ENCODE measurements at regions not wholly inside any gene's neighbourhood (a gene's known extent, or its start where the extent isn't known, plus 50 kb on each side); places are given as distances from the start of the nearest gene placed in this dataset.
"Not testable (repeated sequence)": the region's sequence is repeated elsewhere in the genome, so short reads cannot be mapped to it uniquely, and the experiment has no call there.

DNA sequence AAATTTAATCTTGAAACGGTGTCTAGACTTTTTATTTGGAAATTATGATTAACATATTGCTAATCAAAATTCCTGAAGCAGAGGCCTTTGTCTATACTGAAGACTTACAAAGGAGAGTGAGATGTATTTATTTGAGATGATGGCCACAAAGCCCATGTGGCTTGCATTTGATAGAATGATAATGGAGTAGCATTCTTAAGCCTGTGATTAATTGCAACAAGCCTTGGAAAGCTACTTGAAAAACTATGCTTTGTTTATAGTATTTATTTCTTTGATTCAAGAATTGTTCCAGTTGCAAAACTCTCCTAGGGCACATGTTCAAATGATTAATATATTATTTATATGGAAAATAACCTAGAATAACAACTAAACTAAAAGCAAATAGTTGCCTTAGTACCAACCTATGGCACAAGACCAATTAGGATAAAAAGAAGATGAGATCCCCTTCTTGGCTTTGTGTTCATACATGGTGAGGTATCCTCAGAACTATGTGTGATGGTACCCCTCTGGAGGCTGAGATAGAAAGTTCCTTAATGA, 244.1 kb upstream of the TBL1XR1 start:
- ChIA-PET POLR2A (no interaction called here), CTCF (no interaction called here)

DNA sequence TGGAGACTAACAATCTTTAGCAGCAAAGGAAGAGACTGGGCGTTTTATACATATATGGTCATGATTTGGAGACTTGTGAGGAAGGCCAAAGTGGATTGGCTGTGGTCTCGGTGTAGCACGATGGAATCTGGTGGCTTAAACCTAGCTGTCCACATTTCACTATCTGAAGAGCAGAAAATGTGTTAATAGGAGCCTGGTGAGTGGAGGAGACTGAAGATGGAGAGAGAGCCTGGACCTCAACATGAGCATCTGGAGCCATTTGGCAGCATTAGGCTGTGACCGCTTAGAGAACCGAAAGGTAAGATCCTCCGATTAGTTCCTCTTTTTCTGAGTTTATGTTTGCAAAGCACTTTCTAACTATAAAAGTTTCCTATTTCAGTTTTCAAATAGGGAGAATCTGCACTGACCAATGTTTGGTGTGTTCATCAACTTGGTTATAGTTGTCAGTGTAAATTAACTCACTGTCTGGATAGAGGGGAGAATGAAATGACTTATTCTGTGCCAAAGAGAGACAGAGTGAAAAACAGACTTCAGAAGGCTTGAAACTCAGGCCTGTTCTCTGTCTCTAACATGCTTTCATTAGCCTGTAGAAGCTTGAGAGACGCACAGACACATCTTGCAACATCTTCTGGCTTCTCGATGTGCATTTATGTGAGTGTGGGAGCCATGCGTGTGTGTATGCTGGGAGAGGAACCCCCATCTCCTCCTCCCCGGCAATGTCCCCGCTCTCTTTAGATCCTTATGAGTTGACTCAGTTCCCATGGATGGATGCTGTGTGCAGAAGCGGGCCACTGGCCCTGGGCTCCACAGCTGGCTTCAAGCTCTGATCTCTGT, 244.7 kb upstream of the TBL1XR1 start:
- ChIA-PET CTCF (no interaction called here), POLR2A (no interaction called here)

DNA sequence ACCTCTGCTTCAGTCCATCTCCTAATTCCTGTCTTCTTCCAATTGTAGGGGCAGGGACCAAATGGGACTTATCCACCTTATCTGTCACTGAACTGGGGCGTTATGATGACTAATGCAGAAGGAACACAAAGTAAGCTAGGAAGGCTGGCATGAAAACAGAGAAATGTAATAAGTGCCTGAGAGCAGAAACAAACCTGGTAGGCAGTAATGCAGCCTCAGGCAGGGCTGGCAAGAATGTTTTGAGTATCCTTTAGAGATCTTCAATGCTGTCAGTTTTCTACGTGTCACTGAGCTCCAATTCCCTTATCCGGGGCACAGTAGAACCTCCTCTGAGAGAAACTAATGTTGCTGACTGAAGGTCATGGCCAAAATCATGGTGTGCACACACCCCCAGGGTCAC, 246.2 kb upstream of the TBL1XR1 start:
- CTCF ChIA-PET: interaction anchor here (0.7 kb wide), 1 partner anchor 1948 kb away, joined by 3 read pairs; no protein-coding TSS in a partner anchor
- POLR2A ChIA-PET: no interaction called here

DNA sequence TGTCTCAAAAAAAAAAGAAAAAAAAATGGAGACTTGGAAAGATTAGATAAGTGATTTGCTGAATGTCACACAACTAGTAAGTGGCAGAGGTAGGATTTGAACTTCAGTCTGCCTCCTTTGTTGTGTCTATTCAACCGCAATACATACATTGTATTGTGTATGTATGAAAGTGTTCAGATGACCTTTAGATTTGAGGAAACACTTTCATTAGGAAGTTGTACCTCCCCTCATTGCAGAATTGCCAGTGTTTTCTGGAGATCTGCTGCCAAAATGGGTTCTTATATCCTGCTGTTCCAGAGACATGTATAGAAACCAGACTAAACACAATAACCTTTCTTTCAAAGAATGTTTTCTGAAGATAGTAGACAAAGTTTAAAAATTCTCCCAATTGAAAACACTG, 247.4 kb upstream of the TBL1XR1 start:
- POLR2A ChIA-PET: no interaction called here
- CTCF ChIA-PET: no interaction called here

GRCh38 chr3:177445549-177445948, 248.3 kb upstream of the TBL1XR1 start:
- ChIA-PET POLR2A (no interaction called here), CTCF (no interaction called here)

GRCh38 chr3:177446165-177446601, 248.9 kb upstream of the TBL1XR1 start:
- CTCF ChIA-PET: no interaction called here
- POLR2A ChIA-PET: no interaction called here

DNA sequence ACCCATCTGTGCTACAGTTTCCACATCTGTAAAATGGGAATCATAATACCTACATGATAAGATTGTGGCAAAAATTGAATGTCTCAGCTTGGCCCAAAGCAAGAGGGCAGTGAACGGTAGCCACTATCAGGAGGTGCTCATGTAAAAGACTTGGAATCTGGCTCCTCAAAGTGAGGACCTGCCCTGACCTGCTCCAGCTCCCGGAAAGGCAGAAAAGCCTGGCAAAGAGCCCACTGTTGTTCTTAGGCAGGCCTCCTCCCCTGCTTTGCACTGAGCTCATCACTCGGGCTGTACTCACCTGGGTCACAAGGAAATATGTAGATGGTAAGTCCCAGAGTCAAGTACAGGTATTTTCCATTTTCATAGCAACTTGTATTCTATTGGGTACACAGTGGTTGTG, 250.7 kb upstream of the TBL1XR1 start:
- POLR2A ChIA-PET: no interaction called here
- CTCF ChIA-PET: no interaction called here

DNA sequence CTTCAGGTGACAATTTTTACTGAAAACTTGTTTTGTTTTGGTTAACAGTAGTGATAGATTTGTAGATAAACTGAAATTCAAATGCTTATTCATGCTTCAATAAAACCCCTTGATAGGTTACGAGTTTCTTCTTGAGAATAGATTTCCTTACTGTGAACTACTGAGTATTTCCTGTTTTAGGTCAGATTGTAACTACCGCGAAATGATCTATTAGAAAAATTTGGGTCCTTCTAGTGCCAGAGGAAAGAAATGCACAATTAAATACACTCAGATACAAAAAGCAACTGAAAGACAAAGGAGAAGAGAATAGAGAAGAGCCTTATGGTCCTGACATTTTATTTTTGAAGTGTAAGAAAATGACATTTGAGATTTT, 251.7 kb upstream of the TBL1XR1 start:
- POLR2A ChIA-PET: no interaction called here
- CTCF ChIA-PET: no interaction called here

GRCh38 chr3:177449360-177450006, 252.2 kb upstream of the TBL1XR1 start:
- CTCF ChIA-PET: no interaction called here
- POLR2A ChIA-PET: no interaction called here

DNA sequence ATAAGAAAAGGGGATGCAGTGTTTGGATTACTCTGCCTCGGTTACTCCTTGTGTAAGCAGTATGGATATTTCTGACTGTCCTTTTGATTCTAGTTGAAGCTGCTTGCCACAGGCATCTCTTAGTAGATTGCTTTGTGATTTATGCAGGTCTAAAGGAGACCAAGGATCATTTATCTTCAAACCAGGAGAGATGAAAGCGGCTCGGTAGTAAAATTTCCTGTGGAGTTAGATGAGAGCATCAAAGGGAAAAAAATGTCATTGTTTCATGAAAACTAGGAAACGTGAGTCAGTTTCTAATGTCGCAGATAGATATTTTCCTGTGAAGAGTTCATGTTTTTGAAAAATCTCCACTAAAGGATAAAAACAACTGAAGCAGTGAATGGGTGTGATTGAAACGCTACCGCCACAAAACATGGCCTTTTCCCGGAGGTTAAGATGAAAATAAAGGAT, 254.0 kb upstream of the TBL1XR1 start:
- CTCF ChIA-PET: no interaction called here
- POLR2A ChIA-PET: no interaction called here

- CTCF ChIA-PET: no interaction called here
Observed at GRCh38 chr3:177451864-177452830, 254.9 kb upstream of the TBL1XR1 start.

GRCh38 chr3:177452831-177453450, 255.7 kb upstream of the TBL1XR1 start:
- ChIA-PET POLR2A (no interaction called here), CTCF (no interaction called here)

More at GRCh38 chr3:177451864-177452830, 254.9 kb upstream of the TBL1XR1 start:
- POLR2A ChIA-PET: no interaction called here

DNA sequence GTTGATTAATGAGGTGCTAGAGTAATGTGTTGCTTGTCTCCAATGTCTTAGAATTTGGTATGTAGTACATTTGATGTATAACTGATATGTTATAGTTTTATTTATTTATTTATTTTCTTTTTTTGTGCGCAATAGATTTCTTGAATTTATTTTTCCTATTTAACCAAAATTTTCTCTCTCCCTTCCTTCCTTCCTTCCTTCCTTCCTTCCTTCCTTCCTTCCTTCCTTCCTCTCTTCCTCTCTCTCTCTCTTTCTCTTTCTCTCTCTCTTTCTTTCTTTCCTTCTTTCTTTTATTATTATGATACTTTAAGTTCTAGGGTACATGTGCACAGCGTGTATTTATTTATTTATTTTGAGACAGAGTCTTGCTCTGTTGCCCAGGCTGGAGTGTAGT, 256.2 kb upstream of the TBL1XR1 start:
- ChIA-PET CTCF (no interaction called here), POLR2A (no interaction called here)

- POLR2A ChIA-PET, CTCF ChIA-PET: not testable (repeated sequence)
Observed at GRCh38 chr3:177457204-177457603, 259.9 kb upstream of the TBL1XR1 start.

GRCh38 chr3:177459401-177459800, 262.1 kb upstream of the TBL1XR1 start:
- ChIA-PET CTCF (no interaction called here), POLR2A (no interaction called here)

GRCh38 chr3:177460047-177460446, 262.8 kb upstream of the TBL1XR1 start:
- ChIA-PET CTCF (no interaction called here), POLR2A (no interaction called here)

DNA sequence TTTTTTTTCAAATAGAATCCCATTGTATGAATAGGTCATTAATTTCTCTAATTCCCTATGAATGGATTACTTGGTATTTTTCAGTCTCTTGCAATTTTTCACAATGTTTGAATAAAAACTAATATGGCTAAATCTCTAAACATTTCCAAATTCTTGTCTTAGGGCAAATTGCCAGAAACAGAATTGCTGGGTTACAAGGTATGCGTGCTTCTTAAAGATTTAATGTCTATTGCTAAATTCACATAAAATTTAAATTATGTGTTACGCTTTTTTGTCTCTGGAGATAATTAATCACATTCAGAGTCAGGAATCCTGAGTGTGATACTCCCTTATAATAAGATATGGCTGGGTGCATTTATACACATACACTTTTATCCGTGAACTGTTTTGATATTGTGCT, 264.5 kb upstream of the TBL1XR1 start:
- ChIA-PET CTCF (no interaction called here), POLR2A (no interaction called here)

DNA sequence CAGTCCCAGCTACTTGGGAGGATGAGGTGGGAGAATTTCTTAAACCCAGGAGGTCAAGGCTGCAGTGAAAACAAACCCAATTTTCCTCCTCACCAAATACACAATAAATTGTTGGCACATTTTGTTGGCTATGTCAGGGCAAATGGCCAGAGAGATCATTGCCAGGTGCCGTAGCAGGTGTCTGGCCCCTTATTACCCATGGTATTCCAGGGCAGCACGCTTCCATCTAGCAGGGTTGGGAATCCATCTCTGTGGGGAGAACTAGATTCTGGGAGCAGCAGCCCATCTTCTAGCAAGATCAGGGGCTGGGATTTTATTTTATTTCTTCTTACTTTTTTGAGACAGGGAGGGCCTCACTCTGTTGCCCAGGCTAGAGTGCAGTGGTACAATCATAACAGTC, 266.1 kb upstream of the TBL1XR1 start:
- POLR2A ChIA-PET, CTCF ChIA-PET: not testable (repeated sequence)

DNA sequence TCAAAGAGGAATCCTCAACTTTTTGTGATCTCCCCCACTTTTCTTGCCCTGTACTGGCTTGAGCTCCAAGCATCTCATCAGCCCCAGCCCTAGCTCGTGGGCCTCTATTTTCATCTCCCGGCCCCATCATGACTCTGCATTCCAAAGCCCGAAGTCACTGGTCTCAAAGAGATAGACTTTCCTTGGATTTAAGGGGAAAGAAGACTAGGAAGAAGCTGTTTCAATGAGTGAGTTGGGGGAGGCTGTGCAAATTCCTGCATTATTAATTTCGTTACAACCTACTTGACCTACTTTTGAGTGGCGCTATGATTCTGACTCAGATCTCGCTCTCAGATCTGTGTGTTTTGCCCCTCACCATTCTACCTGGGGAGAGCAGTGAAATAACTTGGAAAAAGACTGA, 266.6 kb upstream of the TBL1XR1 start:
- POLR2A ChIA-PET: no interaction called here
- CTCF ChIA-PET: no interaction called here
